ENCODE measurements at regions not wholly inside any gene's neighbourhood (a gene's known extent, or its start where the extent isn't known, plus 50 kb on each side); places are given as distances from the start of the nearest gene placed in this dataset.

DNA sequence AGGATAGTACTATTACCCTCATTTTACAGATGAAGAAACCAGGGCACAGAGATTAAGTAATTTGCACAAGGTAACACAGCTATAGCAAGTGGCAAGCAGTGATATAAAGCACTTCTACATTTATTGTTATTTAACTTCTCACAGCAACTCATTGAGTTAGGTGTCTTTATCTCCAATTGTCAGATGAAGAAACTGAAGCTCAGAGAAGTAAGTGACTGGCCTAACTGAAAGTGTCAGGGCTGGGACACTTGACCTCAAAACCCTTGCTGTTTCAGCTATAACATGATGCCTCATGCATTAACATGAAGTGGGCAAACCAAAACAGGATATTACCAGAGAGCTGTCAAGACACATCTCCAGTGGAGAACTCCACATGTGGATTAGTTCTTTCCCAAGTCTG lies 65.8 kb upstream of the LEKR1 start:
- H3K4me1 Mint-ChIP-seq (ENCODE audit: low read depth) = no peaks in the 10 kb centered on the region

DNA sequence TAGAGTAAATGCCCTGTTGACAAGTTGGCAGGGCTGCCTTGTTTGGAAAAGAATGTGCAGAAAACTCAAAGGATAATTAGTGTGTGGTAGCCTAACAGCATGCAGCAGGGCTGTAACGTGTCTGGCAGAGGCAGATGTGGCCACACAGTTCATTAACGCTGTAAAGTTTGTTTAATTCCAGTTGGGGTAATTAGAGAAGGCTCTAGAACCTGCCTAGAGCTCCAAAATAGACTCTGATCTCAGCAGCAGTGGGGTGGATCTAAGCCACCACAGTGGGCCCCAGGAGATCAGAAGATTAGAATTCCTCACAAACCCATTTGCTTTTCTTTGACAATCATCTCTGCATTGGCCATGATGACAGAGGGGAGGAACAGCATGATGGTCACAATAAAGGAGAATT lies 65.1 kb upstream of the LEKR1 start:
- Mint-ChIP-seq H3K4me1 (ENCODE audit: low read depth) (no peaks in the 10 kb centered on the region), H3K27ac (no peak overlapping the region), H3K9me3 (no peaks in the 10 kb centered on the region), H3K4me3 (no peak overlapping the region), H3K27me3 (peaks cover 2% of the 10 kb centered on the region), H3K36me3 (no peaks in the 10 kb centered on the region)
- ChIA-PET CTCF (no interaction called here), POLR2A (interaction anchor here (1.0 kb wide), 1 partner anchor 10 kb away, joined by 3 read pairs; no protein-coding TSS in a partner anchor)
- intact Hi-C loops (cut with micrococcal nuclease) = no loop called here
- DNase-seq = no peak

More for the DNA sequence above, 65.8 kb upstream of the LEKR1 start:
- Mint-ChIP-seq H3K4me3 (no peak overlapping the region), H3K27me3 (peaks cover 2% of the 10 kb centered on the region), H3K27ac (no peak overlapping the region), H3K36me3 (no peaks in the 10 kb centered on the region), H3K9me3 (no peaks in the 10 kb centered on the region)
- CTCF ChIA-PET = no interaction called here
- DNase-seq = no peak
- POLR2A ChIA-PET = interaction anchor here (0.6 to 1.0 kb wide), 2 partner anchors 10 to 401 kb away, joined by 3 read pairs; no protein-coding TSS in a partner anchor
- intact Hi-C loops (cut with micrococcal nuclease) = no loop called here

DNA sequence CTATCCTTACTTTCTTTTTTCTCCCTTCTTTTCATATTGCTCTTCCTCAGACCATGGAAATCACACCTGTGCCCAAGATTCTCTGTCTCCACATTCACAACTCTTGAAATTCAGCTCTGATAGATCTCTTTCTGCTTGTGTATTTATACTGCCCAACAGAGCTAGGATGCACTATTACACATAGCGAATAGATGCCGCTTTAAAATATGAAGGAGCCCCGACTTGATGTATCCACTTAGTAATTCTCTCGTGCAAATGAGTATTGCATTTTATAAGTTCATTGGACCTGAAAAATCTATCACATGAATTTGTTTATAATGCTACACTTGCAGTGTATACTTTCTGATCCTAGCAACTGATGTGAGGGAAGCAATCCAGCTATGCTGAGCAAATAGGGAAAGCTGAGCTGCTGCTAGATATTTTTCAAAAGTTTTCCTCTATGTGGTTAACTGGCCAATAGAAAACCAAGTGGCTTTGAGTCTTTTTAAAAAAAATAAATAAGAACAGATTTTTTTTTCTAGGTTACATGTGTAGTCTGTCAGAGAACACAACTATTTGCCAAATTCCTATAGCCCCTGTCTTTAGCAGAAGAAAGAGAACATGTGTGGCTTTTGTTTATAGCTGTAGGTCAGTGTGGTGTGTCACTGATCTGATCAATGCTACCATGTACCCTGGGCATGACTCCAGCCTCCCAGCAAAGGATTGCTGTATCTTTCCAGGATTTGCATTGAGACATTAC lies 64.3 kb upstream of the LEKR1 start:
- Mint-ChIP-seq H3K27me3 (peaks cover 2% of the 10 kb centered on the region), H3K27ac (no peak overlapping the region), H3K4me3 (no peak overlapping the region), H3K36me3 (no peaks in the 10 kb centered on the region), H3K9me3 (no peaks in the 10 kb centered on the region), H3K4me1 (ENCODE audit: low read depth) (no peaks in the 10 kb centered on the region)
- intact Hi-C loops (cut with micrococcal nuclease) = no loop called here
- CTCF ChIA-PET = interaction anchor here (0.5 kb wide), 1 partner anchor 443 kb away, joined by 3 read pairs; no protein-coding TSS in a partner anchor
- DNase-seq = no peak
- POLR2A ChIA-PET = no interaction called here

DNA sequence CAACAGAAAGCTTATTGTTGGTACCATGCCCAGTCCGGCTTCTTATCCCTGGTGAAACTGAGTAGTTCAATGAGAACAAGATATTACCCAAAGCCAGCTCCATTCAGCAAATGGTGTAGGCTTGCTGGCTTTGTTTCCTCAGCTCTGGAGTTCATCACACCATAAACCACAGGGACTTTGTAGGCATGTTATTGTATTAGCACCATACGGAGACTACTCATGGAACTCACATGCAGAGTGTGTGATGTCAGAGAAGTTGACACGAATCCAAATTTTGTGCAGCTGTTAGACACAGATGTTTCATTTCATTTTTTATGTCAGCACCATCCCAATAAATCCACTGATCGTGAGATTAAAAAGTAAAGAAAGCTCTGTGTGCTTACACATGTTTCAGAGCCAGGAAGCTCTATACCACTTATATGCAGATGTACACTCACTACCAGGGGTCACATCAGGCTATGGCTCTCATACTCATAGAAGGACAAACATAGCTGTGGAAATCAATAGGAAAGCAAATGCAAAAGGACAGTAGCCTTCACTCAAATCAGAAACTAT lies 63.4 kb upstream of the LEKR1 start:
- CTCF ChIA-PET = no interaction called here
- H3K4me3 Mint-ChIP-seq = no peak overlapping the region

DNA sequence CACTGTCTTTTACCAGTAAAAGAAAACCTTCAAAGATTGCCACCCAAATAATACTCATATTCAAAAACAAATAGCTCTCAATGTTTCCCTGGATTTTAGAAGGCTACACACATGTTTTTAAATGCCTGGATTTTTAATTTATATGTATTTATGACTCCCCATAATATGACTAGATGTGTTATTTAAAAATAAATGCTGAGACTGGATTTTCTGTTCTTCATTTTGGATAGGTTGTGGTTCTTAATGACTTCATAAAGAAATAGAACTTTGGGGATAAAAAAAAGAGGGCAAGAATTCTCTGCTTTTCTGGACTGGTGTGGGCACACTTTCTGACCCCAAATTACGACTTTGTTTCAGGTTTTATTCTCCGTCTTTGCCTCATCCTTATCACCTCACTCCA lies 62.8 kb upstream of the LEKR1 start:
- DNase-seq = no peak
- intact Hi-C loops (cut with micrococcal nuclease) = no loop called here
- Mint-ChIP-seq H3K4me3 (no peak overlapping the region), H3K9me3 (no peaks in the 10 kb centered on the region), H3K27ac (no peak overlapping the region), H3K27me3 (no peaks in the 10 kb centered on the region), H3K4me1 (ENCODE audit: low read depth) (no peaks in the 10 kb centered on the region), H3K36me3 (no peaks in the 10 kb centered on the region)
- ChIA-PET POLR2A (no interaction called here), CTCF (no interaction called here)

More for the DNA sequence above, 63.4 kb upstream of the LEKR1 start:
- Mint-ChIP-seq H3K4me1 (ENCODE audit: low read depth) (no peaks in the 10 kb centered on the region), H3K27ac (no peak overlapping the region), H3K27me3 (no peaks in the 10 kb centered on the region), H3K9me3 (no peaks in the 10 kb centered on the region), H3K36me3 (no peaks in the 10 kb centered on the region)
- POLR2A ChIA-PET = no interaction called here
- intact Hi-C loops (cut with micrococcal nuclease) = no loop called here
- no peak for DNase-seq

DNA sequence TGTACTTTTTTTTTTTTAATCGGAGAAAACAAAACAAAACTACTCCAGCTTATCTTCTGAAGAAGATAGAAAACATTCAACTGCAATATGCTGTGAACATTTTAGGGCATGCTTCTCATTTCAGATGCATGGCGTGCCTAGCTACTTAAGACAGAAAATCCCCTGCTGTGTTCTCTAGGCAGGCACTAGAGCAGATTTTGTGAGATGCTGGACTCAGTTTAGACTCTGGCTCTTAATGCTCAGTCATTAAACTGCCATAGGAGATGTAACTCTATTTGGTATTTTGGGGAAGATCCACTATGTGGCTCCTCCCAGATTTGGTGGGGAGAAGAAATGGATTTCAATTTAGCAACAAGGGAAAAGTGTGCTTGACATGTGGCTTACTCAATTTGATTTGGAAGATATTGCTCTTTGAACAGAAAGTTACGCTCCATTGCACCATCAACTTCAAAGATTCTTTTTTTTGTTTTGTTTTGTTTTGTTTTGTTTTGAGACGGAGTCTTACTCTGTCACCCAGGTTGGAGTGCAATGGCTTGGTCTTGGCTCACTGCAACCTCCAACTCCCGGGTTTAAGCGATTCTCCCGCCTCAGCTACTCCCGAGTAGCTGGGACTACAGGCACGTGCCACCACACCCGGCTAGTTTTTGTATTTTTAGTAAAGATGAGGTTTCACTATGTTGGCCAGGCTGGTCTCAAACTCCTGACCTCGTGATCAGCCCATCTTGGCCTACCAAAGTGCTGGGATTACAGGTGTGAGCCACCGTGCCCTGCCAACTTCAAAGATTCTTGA lies 62.0 kb upstream of the LEKR1 start:
- POLR2A ChIA-PET = no interaction called here
- CTCF ChIA-PET = interaction anchor here (0.6 kb wide), 2 partner anchors 86 to 109 kb away, joined by 3 read pairs; no protein-coding TSS in a partner anchor
- DNase-seq = no peak
- Mint-ChIP-seq H3K4me1 (ENCODE audit: low read depth) (no peaks in the 10 kb centered on the region), H3K4me3 (no peak overlapping the region), H3K27ac (no peak overlapping the region), H3K36me3 (no peaks in the 10 kb centered on the region), H3K27me3 (no peaks in the 10 kb centered on the region), H3K9me3 (no peaks in the 10 kb centered on the region)
- intact Hi-C loops (cut with micrococcal nuclease) = no loop called here

DNA sequence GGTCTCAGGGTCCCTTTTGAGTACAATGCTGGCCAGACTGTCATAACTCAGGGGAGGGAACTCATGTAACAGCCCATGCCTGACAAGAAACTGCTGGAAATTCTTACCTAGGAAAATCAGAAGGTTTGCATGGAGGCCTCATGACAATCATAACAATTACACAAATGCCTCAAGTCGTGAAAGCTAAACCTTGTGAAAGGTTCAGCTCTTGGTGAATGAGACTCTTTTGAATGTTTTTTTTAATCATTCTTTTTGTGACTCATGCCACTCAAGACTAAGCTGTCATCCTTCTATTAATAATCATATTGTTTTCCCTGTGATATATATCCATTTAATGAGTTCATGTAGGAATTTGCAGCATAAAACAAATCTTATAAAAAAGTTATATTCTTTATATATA lies 61.4 kb upstream of the LEKR1 start:
- H3K27ac Mint-ChIP-seq = no peak overlapping the region
- H3K4me3 Mint-ChIP-seq = no peak overlapping the region
- intact Hi-C loops (cut with micrococcal nuclease) = no loop called here
- H3K27me3 Mint-ChIP-seq = no peaks in the 10 kb centered on the region
- no peaks in the 10 kb centered on the region for H3K9me3 Mint-ChIP-seq
- CTCF ChIA-PET = interaction anchor here (1.7 kb wide), 1 partner anchor 318 kb away, joined by 3 read pairs; no protein-coding TSS in a partner anchor
- no peaks in the 10 kb centered on the region for H3K36me3 Mint-ChIP-seq
- POLR2A ChIA-PET = no interaction called here
- H3K4me1 Mint-ChIP-seq (ENCODE audit: low read depth) = no peaks in the 10 kb centered on the region
- DNase-seq = no peak

DNA sequence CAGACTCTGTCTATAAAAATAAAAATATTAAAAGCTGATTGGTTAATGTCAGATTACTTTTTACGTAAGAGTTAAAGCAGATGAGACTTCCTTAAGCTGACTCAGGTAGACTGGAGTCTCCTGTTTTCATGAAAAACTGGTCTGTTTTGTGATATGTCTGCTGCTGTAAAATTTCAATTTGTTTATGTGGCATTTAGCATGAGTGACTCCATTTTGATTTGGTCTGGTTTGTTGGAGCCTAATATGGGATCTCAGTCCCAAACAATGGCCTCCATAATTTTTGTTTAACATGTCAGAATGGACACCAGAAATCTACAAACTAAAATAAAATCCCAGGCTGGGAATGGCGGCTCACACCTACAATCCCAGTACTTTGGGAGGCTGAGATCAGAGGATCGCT lies 57.8 kb upstream of the LEKR1 start:
- no peaks in the 10 kb centered on the region for H3K27me3 Mint-ChIP-seq
- no peaks in the 10 kb centered on the region for H3K36me3 Mint-ChIP-seq
- CTCF ChIA-PET = no interaction called here
- no peaks in the 10 kb centered on the region for H3K9me3 Mint-ChIP-seq
- no peaks in the 10 kb centered on the region for H3K4me1 Mint-ChIP-seq (ENCODE audit: low read depth)
- intact Hi-C loops (cut with micrococcal nuclease) = no loop called here
- DNase-seq = no peak
- no peak overlapping the region for H3K4me3 Mint-ChIP-seq
- POLR2A ChIA-PET = no interaction called here
- H3K27ac Mint-ChIP-seq = no peak overlapping the region

DNA sequence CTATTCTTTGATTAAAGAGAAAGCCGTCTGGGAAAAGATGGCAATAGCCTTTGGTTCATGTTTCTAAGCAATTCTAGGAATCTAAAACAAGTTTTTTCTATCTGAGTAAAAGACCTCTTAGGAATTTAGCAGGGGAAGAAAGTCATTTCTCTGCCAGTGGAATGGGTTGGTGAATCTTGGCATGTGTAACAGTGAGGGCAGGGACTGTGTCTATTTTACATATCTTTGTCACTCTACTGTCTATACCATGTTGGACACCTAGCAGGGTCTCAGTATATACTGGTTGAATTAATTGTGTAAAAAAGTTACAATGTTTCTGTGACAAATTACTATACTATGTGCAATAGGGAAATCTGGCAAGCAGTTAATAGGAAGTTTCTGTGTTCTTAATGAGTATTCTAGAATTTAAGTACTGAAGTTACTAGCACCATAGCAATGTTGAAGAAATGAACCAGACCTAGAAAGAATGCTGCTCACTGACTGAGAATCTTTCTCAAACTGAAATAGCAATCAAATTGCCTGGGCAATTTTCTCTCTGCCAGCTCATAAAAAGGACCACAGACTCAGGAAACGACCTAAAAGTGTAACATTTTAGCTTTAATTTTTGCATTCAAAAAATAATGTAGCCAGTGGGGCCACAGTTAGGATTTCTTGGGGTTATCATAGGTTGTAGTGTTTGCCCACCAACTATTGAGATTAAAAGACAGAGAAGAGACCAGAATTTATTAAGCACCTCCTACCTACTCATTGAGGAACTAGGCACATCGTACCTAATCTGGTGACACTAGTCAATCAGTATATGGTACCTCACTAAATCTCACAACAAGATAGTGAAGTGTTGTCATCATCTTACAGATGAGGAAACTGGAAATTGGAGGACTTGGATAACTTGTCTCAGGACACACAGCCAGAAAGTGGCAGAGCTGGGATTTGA lies 56.2 kb upstream of the LEKR1 start:
- Mint-ChIP-seq H3K27ac (no peak overlapping the region), H3K36me3 (no peaks in the 10 kb centered on the region), H3K27me3 (no peaks in the 10 kb centered on the region), H3K4me1 (ENCODE audit: low read depth) (no peaks in the 10 kb centered on the region), H3K9me3 (no peaks in the 10 kb centered on the region), H3K4me3 (no peak overlapping the region)
- intact Hi-C loops (cut with micrococcal nuclease) = no loop called here
- CTCF ChIA-PET = no interaction called here
- DNase-seq = no peak
- POLR2A ChIA-PET = no interaction called here

DNA sequence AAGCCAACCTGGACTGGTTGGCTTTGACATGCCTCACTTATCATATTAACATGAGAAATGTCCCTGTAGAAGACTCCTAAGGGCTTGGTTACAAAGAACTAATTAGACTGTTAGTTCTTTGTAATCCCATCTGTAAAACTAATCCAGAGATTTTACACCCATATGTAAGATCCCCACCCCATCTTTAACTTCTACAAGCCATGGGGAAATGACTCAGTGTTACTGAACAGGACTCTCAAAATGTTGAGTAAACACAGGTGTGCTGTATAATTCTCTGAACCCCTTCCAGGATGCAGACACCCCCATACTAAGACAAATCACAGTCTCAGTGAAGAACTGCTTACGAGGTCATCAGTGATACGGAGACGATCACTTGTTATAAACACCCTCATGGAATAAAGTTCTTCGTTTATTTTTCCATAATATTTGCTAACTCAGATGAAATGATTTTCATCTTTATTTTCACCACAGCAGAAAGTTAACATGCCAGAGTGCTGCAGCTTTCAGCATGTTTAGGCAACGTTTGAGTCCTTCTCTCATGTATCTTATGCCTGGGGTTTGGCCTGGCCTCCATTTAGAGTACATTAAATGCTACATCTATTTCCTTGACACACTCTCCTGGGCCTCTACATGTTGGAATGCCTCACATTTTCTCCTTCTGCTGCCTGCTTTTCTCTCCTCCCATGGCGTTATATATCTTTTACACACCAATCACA lies 55.3 kb upstream of the LEKR1 start:
- no peaks in the 10 kb centered on the region for H3K27me3 Mint-ChIP-seq
- ChIA-PET CTCF (no interaction called here), POLR2A (no interaction called here)
- no peaks in the 10 kb centered on the region for H3K4me1 Mint-ChIP-seq (ENCODE audit: low read depth)
- H3K4me3 Mint-ChIP-seq = no peak overlapping the region
- H3K9me3 Mint-ChIP-seq = no peaks in the 10 kb centered on the region
- no peak for DNase-seq
- H3K27ac Mint-ChIP-seq = no peak overlapping the region
- intact Hi-C loops (cut with micrococcal nuclease) = no loop called here
- H3K36me3 Mint-ChIP-seq = no peaks in the 10 kb centered on the region

DNA sequence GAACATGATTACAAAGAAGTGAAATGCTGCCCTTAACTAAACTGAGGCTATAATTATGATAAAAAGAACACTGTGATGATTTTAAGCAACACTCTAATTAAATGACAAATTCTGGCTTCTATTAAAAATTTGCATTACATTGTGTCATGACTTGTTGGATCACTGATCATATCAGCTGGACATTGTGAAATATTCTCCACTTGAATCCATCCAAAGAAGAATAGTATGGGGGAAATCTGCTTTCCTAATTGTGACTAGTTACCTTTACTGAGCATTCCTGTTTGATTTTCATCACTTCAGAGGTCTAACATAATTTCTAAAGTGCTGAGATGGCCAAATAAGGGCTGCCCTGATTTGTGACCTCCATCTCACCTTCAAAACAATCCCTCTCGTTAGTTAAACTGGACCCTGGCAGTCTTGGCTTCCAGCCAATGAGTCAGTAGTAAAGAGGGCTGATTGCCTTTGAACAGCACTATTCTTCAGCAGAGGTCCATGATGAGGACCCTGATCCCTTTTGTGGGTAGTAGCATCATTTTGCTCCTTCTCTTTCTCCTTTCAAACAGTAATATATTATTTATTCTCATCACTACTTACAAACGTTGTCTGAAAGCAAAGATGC lies 53.5 kb upstream of the LEKR1 start:
- no peak overlapping the region for H3K4me3 Mint-ChIP-seq
- no peaks in the 10 kb centered on the region for H3K9me3 Mint-ChIP-seq
- ChIA-PET POLR2A (no interaction called here), CTCF (no interaction called here)
- no peak for DNase-seq
- no peaks in the 10 kb centered on the region for H3K4me1 Mint-ChIP-seq (ENCODE audit: low read depth)
- H3K36me3 Mint-ChIP-seq = no peaks in the 10 kb centered on the region
- H3K27ac Mint-ChIP-seq = no peak overlapping the region
- no peaks in the 10 kb centered on the region for H3K27me3 Mint-ChIP-seq
- intact Hi-C loops (cut with micrococcal nuclease) = no loop called here
